ENCODE measurements at regions not wholly inside any gene's neighbourhood (a gene's known extent, or its start where the extent isn't known, plus 50 kb on each side); places are given as distances from the start of the nearest gene placed in this dataset.

- TF ChIP-seq CTCF (conservative IDR thresholded peaks at IDR 0.05; ENCODE audit: low read length) (no peak), EZH2phosphoT487 (IDR thresholded peaks at IDR 0.05; ENCODE audit: borderline replicate concordance) (no peak)
Observed at GRCh38 chr7:84939442-84939841, 247.4 kb downstream of the SEMA3D start.

GRCh38 chr7:84924353-84924752 is 262.5 kb downstream of the SEMA3D start:
- no peak overlapping the region for H2AFZ ChIP-seq (ENCODE audit: low read length)
- H3K9me2 ChIP-seq (replicated peaks; ENCODE audit: low read depth, low read length): no peaks in the 10 kb centered on the region
- H3K4me2 ChIP-seq (ENCODE audit: low read depth, low read length, poor library complexity, severe bottlenecking): no peak overlapping the region

More at GRCh38 chr7:84939442-84939841, 247.4 kb downstream of the SEMA3D start:
- H3K9ac ChIP-seq (ENCODE audit: low read depth, low read length, poor library complexity, severe bottlenecking): no peak overlapping the region
- H3K4me3 ChIP-seq (ENCODE audit: low read length, poor library complexity, severe bottlenecking): no peak overlapping the region
- H3K27me3 ChIP-seq (ENCODE audit: insufficient read depth, low read length, poor library complexity, severe bottlenecking): no peaks in the 10 kb centered on the region
- no peaks in the 10 kb centered on the region for H3F3A ChIP-seq (ENCODE audit: low read depth)
- no peaks in the 10 kb centered on the region for H3K9me3 ChIP-seq (ENCODE audit: insufficient read depth, low read depth, low read length)
- no peak overlapping the region for H3K4me2 ChIP-seq (ENCODE audit: low read depth, low read length, poor library complexity, severe bottlenecking)
- H2AFZ ChIP-seq (ENCODE audit: low read length): no peak overlapping the region
- no peaks in the 10 kb centered on the region for H3K36me3 ChIP-seq (ENCODE audit: insufficient read depth, low read length)
- H3K9me2 ChIP-seq (replicated peaks; ENCODE audit: low read depth, low read length): no peaks in the 10 kb centered on the region
- H3K4me1 ChIP-seq (ENCODE audit: insufficient read depth, low read length, poor library complexity, severe bottlenecking): no peaks in the 10 kb centered on the region
- H4K20me1 ChIP-seq (ENCODE audit: insufficient read depth, low read length, poor library complexity, severe bottlenecking): no peaks in the 10 kb centered on the region
- H3K79me2 ChIP-seq (ENCODE audit: insufficient read depth, low read length): no peaks in the 10 kb centered on the region

GRCh38 chr7:84923348-84923747 is 263.5 kb downstream of the SEMA3D start:
- no peaks in the 10 kb centered on the region for H3K36me3 ChIP-seq (ENCODE audit: insufficient read depth, low read length)
- TF ChIP-seq EZH2phosphoT487 (IDR thresholded peaks at IDR 0.05; ENCODE audit: borderline replicate concordance) (no peak), CTCF (conservative IDR thresholded peaks at IDR 0.05; ENCODE audit: low read length) (no peak)

More at GRCh38 chr7:84924353-84924752, 262.5 kb downstream of the SEMA3D start:
- Histone ChIP-seq H3K4me1 (ENCODE audit: insufficient read depth, low read length, poor library complexity, severe bottlenecking) (no peaks in the 10 kb centered on the region), H3K4me3 (ENCODE audit: low read length, poor library complexity, severe bottlenecking) (no peak overlapping the region), H3K36me3 (ENCODE audit: insufficient read depth, low read length) (no peaks in the 10 kb centered on the region), H3K9ac (ENCODE audit: low read depth, low read length, poor library complexity, severe bottlenecking) (no peak overlapping the region), H3F3A (ENCODE audit: low read depth) (no peaks in the 10 kb centered on the region), H3K9me3 (ENCODE audit: insufficient read depth, low read depth, low read length) (no peaks in the 10 kb centered on the region), H3K27me3 (ENCODE audit: insufficient read depth, low read length, poor library complexity, severe bottlenecking) (no peaks in the 10 kb centered on the region), H3K79me2 (ENCODE audit: insufficient read depth, low read length) (no peaks in the 10 kb centered on the region), H4K20me1 (ENCODE audit: insufficient read depth, low read length, poor library complexity, severe bottlenecking) (no peaks in the 10 kb centered on the region)
- no peak for TF ChIP-seq CTCF (conservative IDR thresholded peaks at IDR 0.05; ENCODE audit: low read length)
- no peak for TF ChIP-seq EZH2phosphoT487 (IDR thresholded peaks at IDR 0.05; ENCODE audit: borderline replicate concordance)

More at GRCh38 chr7:84923348-84923747, 263.5 kb downstream of the SEMA3D start:
- Histone ChIP-seq H3K9ac (ENCODE audit: low read depth, low read length, poor library complexity, severe bottlenecking) (no peak overlapping the region), H3K27me3 (ENCODE audit: insufficient read depth, low read length, poor library complexity, severe bottlenecking) (no peaks in the 10 kb centered on the region), H4K20me1 (ENCODE audit: insufficient read depth, low read length, poor library complexity, severe bottlenecking) (no peaks in the 10 kb centered on the region), H3K4me3 (ENCODE audit: low read length, poor library complexity, severe bottlenecking) (no peak overlapping the region), H3F3A (ENCODE audit: low read depth) (no peaks in the 10 kb centered on the region), H3K9me2 (replicated peaks; ENCODE audit: low read depth, low read length) (no peaks in the 10 kb centered on the region), H3K9me3 (ENCODE audit: insufficient read depth, low read depth, low read length) (no peaks in the 10 kb centered on the region), H2AFZ (ENCODE audit: low read length) (no peak overlapping the region), H3K4me1 (ENCODE audit: insufficient read depth, low read length, poor library complexity, severe bottlenecking) (no peaks in the 10 kb centered on the region), H3K79me2 (ENCODE audit: insufficient read depth, low read length) (no peaks in the 10 kb centered on the region), H3K4me2 (ENCODE audit: low read depth, low read length, poor library complexity, severe bottlenecking) (no peak overlapping the region)

Data from Loucy (cell line).